ENCODE measurements at regions not wholly inside any gene's neighbourhood (a gene's known extent, or its start where the extent isn't known, plus 50 kb on each side); places are given as distances from the start of the nearest gene placed in this dataset.

GRCh38 chr2:71748227-71748626, 294.9 kb downstream of the DYSF start (continued):
- no peak for TF ChIP-seq AFF4 (CRISPR knock-in tag; IDR thresholded peaks at IDR 0.05)
- no peak for TF ChIP-seq ZNF511 (CRISPR knock-in tag; IDR thresholded peaks at IDR 0.05)
- no peak for TF ChIP-seq IFI16 (CRISPR knock-in tag; IDR thresholded peaks at IDR 0.05)
- TF ChIP-seq ZFP30 (CRISPR knock-in tag; IDR thresholded peaks at IDR 0.05; ENCODE audit: borderline replicate concordance) = no peak
- TF ChIP-seq SMARCA4 (IDR thresholded peaks at IDR 0.05) = peak; percentile 76
- TF ChIP-seq CC2D1A (IDR thresholded peaks at IDR 0.05) = 0 out of 2 replicates have a peak, but pooled peaks have one; percentile 14
- peak; percentile 27; the same call in 1 of the 2 replicates for TF ChIP-seq RBFOX2 (IDR thresholded peaks at IDR 0.05; ENCODE audit: low read depth, low read length)
- TF ChIP-seq KDM2B (CRISPR knock-in tag; IDR thresholded peaks at IDR 0.05) = no peak
- TF ChIP-seq ATF1 (CRISPR knock-in tag; IDR thresholded peaks at IDR 0.05) = no peak
- TF ChIP-seq ATF1 (tag; IDR thresholded peaks at IDR 0.05) = peak; percentile 32
- TF ChIP-seq TRIM28 (IDR thresholded peaks at IDR 0.05) = 0 out of 2 replicates have a peak, but pooled peaks have one; percentile 37
- TF ChIP-seq RAD51 (IDR thresholded peaks at IDR 0.05; ENCODE audit: borderline replicate concordance, low read depth) = peak; percentile 39; the same call in 1 of the 2 replicates
- TF ChIP-seq RBBP5 (IDR thresholded peaks at IDR 0.05; ENCODE audit: borderline replicate concordance, insufficient read depth, low read length, poor library complexity, severe bottlenecking) = no peak
- TF ChIP-seq SETDB1 (IDR thresholded peaks at IDR 0.05; ENCODE audit: low read length) = no peak
- TF ChIP-seq KAT7 (CRISPR knock-in tag; IDR thresholded peaks at IDR 0.05; ENCODE audit: borderline replicate concordance) = no peak
- no peak for TF ChIP-seq OTX1 (CRISPR knock-in tag; IDR thresholded peaks at IDR 0.05)
- peak; percentile 41; the same call in 1 of the 2 replicates for TF ChIP-seq NFIC (IDR thresholded peaks at IDR 0.05)
- no peak for TF ChIP-seq FOXM1 (IDR thresholded peaks at IDR 0.05; ENCODE audit: low read depth)
- no peak for TF ChIP-seq FOXM1 (CRISPR knock-in tag; IDR thresholded peaks at IDR 0.05; ENCODE audit: low read depth)
- no peak for TF ChIP-seq XRCC3 (IDR thresholded peaks at IDR 0.05)
- no peak for TF ChIP-seq BRF1 (IDR thresholded peaks at IDR 0.05; ENCODE audit: borderline replicate concordance, extremely low read depth, insufficient read length)
- TF ChIP-seq CREB1 (IDR thresholded peaks at IDR 0.05) = no peak
- 0 out of 2 replicates have a peak, but pooled peaks have one; percentile 36 for TF ChIP-seq CREB1 (CRISPR knock-in tag; IDR thresholded peaks at IDR 0.05)

Measured in K562 (cell line).